Renal pelvis (tissue), 1 donor: ENCODE measurements at regions not wholly inside any gene's neighbourhood (a gene's known extent, or its start where the extent isn't known, plus 50 kb on each side); places are given as distances from the start of the nearest gene placed in this dataset.

ENCODE experiments used
- DNase-seq: peaks from one replicate; pipeline ENCODE4 v3.0.0-alpha.2; 2013

GRCh38 chr9:135338546-135338945 is 141.0 kb upstream of the PPP1R26 start:
- no peak for DNase-seq

GRCh38 chr9:135339378-135339973 is 140.1 kb upstream of the PPP1R26 start:
- DNase-seq = no peak

- DNase-seq = no peak
These were observed 139.4 kb upstream of the PPP1R26 start for GRCh38 chr9:135340143-135340655.

GRCh38 chr9:135340726-135341475 is 138.7 kb upstream of the PPP1R26 start:
- no peak for DNase-seq

GRCh38 chr9:135341612-135342169 is 137.9 kb upstream of the PPP1R26 start:
- no peak for DNase-seq

- no peak for DNase-seq
These were observed 137.1 kb upstream of the PPP1R26 start for GRCh38 chr9:135342206-135343130.

- DNase-seq = no peak
These were observed 136.4 kb upstream of the PPP1R26 start for GRCh38 chr9:135343136-135343535.

- DNase-seq = peak; percentile 47
These were observed 135.6 kb upstream of the PPP1R26 start for GRCh38 chr9:135343837-135344522.

GRCh38 chr9:135344523-135344901 is 135.1 kb upstream of the PPP1R26 start:
- DNase-seq = no peak

- DNase-seq = no peak
These were observed 134.6 kb upstream of the PPP1R26 start for GRCh38 chr9:135344915-135345500.

GRCh38 chr9:135345775-135346433 is 133.7 kb upstream of the PPP1R26 start:
- DNase-seq = no peak

GRCh38 chr9:135346438-135347050 is 133.0 kb upstream of the PPP1R26 start:
- DNase-seq = no peak

- DNase-seq = no peak
These were observed 132.1 kb upstream of the PPP1R26 start for GRCh38 chr9:135347461-135347860.

- DNase-seq = no peak
These were observed 131.3 kb upstream of the PPP1R26 start for GRCh38 chr9:135348076-135348787.

- DNase-seq = no peak
These were observed 130.8 kb upstream of the PPP1R26 start for GRCh38 chr9:135348788-135349150.

GRCh38 chr9:135349212-135350002 is 130.2 kb upstream of the PPP1R26 start:
- DNase-seq = no peak

- DNase-seq = no peak
These were observed 129.6 kb upstream of the PPP1R26 start for GRCh38 chr9:135350003-135350315.

- no peak for DNase-seq
These were observed 125.6 kb upstream of the PPP1R26 start for GRCh38 chr9:135353935-135354334.

GRCh38 chr9:135355521-135356011 is 124.0 kb upstream of the PPP1R26 start:
- DNase-seq = no peak
